HG02938 (cell line): ENCODE measurements at regions not wholly inside any gene's neighbourhood (a gene's known extent, or its start where the extent isn't known, plus 50 kb on each side); places are given as distances from the start of the nearest gene placed in this dataset.

Experiments used
- ATAC-seq: cut with Tn5 transposase; IDR thresholded peaks from one replicate; pipeline ENCODE4 v1.9.1; 2021; ENCODE audit warnings: mild to moderate bottlenecking, moderate library complexity; ENCODE audit not compliant: unreplicated experiment

GRCh38 chr1:163406772-163407171 lies 85.0 kb downstream of the NUF2 start:
- ATAC-seq, result no peak

GRCh38 chr1:163408262-163408661 lies 86.5 kb downstream of the NUF2 start:
- ATAC-seq, result no peak

GRCh38 chr1:163410073-163410999 lies 88.6 kb downstream of the NUF2 start:
- ATAC-seq, result no peak

- no peak for ATAC-seq
Observed at GRCh38 chr1:163412221-163412620, 90.5 kb downstream of the NUF2 start.

- peak; percentile 86 for ATAC-seq
Observed at GRCh38 chr1:163414778-163415177, 93.0 kb downstream of the NUF2 start.

GRCh38 chr1:163421701-163422100 lies 99.9 kb downstream of the NUF2 start:
- no peak for ATAC-seq

- no peak for ATAC-seq
Observed at GRCh38 chr1:163422738-163423404, 101.1 kb downstream of the NUF2 start.

GRCh38 chr1:163426505-163427251 lies 104.9 kb downstream of the NUF2 start:
- ATAC-seq, result no peak

GRCh38 chr1:163427279-163427678 lies 105.5 kb downstream of the NUF2 start:
- ATAC-seq, result no peak

GRCh38 chr1:163436140-163436812 lies 114.5 kb downstream of the NUF2 start:
- no peak for ATAC-seq

GRCh38 chr1:163439471-163439870 lies 117.7 kb downstream of the NUF2 start:
- ATAC-seq, result no peak

GRCh38 chr1:163440090-163440489 lies 118.3 kb downstream of the NUF2 start:
- no peak for ATAC-seq

- ATAC-seq, result no peak
Observed at GRCh38 chr1:163442231-163442879, 120.6 kb downstream of the NUF2 start.

GRCh38 chr1:163442895-163443294 lies 121.1 kb downstream of the NUF2 start:
- no peak for ATAC-seq

- no peak for ATAC-seq
Observed at GRCh38 chr1:163443863-163444262, 122.1 kb downstream of the NUF2 start.

- ATAC-seq, result no peak
Observed at GRCh38 chr1:163444665-163445064, 122.9 kb downstream of the NUF2 start.

GRCh38 chr1:163450986-163451385 lies 129.2 kb downstream of the NUF2 start:
- ATAC-seq, result no peak

GRCh38 chr1:163459539-163459938 lies 137.8 kb downstream of the NUF2 start:
- ATAC-seq, result no peak

- ATAC-seq, result no peak
Observed at GRCh38 chr1:163467289-163467688, 145.5 kb downstream of the NUF2 start.
